Lung (tissue), 11 donors: ENCODE measurements at regions not wholly inside any gene's neighbourhood (a gene's known extent, or its start where the extent isn't known, plus 50 kb on each side); places are given as distances from the start of the nearest gene placed in this dataset.

Experiments
- ATAC-seq: fragments of 200-7000 bp; cut with Tn5 transposase; one replicate; pipeline ENCODE4 v1.9.1; 2020; ENCODE audit warnings: moderate number of reproducible peaks; ENCODE audit not compliant: insufficient read depth, low FRiP score
- DNase-seq, 3 donors: peaks; one replicate each; pipeline ENCODE4 v3.0.0-alpha.2; 2013 to 2017
- H3K27ac ChIP-seq, 2 donors: one replicate each; pipeline ENCODE4 v1.5.1; 2013; ENCODE audit warnings: mild to moderate bottlenecking in 2 of 2, moderate library complexity in 2 of 2, control low read depth in 1 of 2, inconsistent platforms in 1 of 2, low read depth in 1 of 2, low read length in 1 of 2
- H3K27me3 ChIP-seq, 3 donors: one replicate each; pipeline ENCODE4 v1.5.1; 2013; ENCODE audit warnings: low read length in 2 of 3; ENCODE audit not compliant: control insufficient read depth in 3 of 3, insufficient read depth in 3 of 3
- H3K36me3 ChIP-seq, 4 donors: one replicate each; pipeline ENCODE4 v1.5.1; 2013; ENCODE audit warnings: low read length in 4 of 4, mild to moderate bottlenecking in 1 of 4, moderate library complexity in 1 of 4; ENCODE audit not compliant: control insufficient read depth in 4 of 4, insufficient read depth in 4 of 4
- H3K4me1 ChIP-seq, 5 donors: one replicate each; pipeline ENCODE4 v1.5.1; 2013; ENCODE audit warnings: low read length in 5 of 5, mild to moderate bottlenecking in 2 of 5, moderate library complexity in 1 of 5; ENCODE audit not compliant: control insufficient read depth in 5 of 5, insufficient read depth in 5 of 5
- H3K4me3 ChIP-seq: one replicate; pipeline ENCODE4 v1.5.1; 2013; ENCODE audit warnings: mild to moderate bottlenecking, control low read depth, moderate library complexity
- H3K9ac ChIP-seq, 2 donors: one replicate each; pipeline ENCODE4 v1.5.1; 2013; ENCODE audit warnings: low read length in 2 of 2, control low read depth in 1 of 2; ENCODE audit not compliant: insufficient read depth in 1 of 2
- H3K9me3 ChIP-seq, 4 donors: one replicate each; pipeline ENCODE4 v1.5.1; 2013; ENCODE audit warnings: low read length in 3 of 4, mild to moderate bottlenecking in 1 of 4, moderate library complexity in 1 of 4; ENCODE audit not compliant: control insufficient read depth in 4 of 4, insufficient read depth in 3 of 4
- WGBS, 2 donors: extraction: QIAGEN DNeasy Blood & Tissue Kit; methylation state at CpG; one replicate each; pipeline ENCODE4 v1.1.7; 2013; 5-methylcytosine and 5-hydroxymethylcytosine counted together
- TF ChIP-seq, protein P1 (sequence below): IDR thresholded peaks from 2 replicates; pipeline ENCODE4 v1.5.1; 2012; ENCODE audit warnings: mild to moderate bottlenecking; ENCODE audit errors: control extremely low read depth, extremely low read depth
- donor health status: control.
- donor health status: control.
- donor health status: Bipolar disorder and iron deficiency.
- donor health status: healthy.
- donor health status: DM: yes; HTN: yes; CAD: no.

GRCh38 chr2:31813016-31813415 lies 197.8 kb downstream of the MEMO1 start:
- H3K9me3 ChIP-seq = peaks cover 0 to 1% (median 0%) of the 10 kb centered on the region in 4 donors
- ATAC-seq = no peak
- no peaks in the 10 kb centered on the region for H3K4me1 ChIP-seq
- H3K36me3 ChIP-seq = no peaks in the 10 kb centered on the region
- 76 to 86% methylated on average over 8 of the region's 8 CpGs for WGBS, 2 donors
- H3K9ac ChIP-seq = no peak overlapping the region
- no peak for DNase-seq
- H3K27me3 ChIP-seq = no peaks in the 10 kb centered on the region
- TF ChIP-seq, protein P1, sequence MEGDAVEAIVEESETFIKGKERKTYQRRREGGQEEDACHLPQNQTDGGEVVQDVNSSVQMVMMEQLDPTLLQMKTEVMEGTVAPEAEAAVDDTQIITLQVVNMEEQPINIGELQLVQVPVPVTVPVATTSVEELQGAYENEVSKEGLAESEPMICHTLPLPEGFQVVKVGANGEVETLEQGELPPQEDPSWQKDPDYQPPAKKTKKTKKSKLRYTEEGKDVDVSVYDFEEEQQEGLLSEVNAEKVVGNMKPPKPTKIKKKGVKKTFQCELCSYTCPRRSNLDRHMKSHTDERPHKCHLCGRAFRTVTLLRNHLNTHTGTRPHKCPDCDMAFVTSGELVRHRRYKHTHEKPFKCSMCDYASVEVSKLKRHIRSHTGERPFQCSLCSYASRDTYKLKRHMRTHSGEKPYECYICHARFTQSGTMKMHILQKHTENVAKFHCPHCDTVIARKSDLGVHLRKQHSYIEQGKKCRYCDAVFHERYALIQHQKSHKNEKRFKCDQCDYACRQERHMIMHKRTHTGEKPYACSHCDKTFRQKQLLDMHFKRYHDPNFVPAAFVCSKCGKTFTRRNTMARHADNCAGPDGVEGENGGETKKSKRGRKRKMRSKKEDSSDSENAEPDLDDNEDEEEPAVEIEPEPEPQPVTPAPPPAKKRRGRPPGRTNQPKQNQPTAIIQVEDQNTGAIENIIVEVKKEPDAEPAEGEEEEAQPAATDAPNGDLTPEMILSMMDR = no peak
- no peak overlapping the region for H3K4me3 ChIP-seq
- H3K27ac ChIP-seq = no peak overlapping the region

GRCh38 chr2:31812051-31812798 lies 198.6 kb downstream of the MEMO1 start:
- H3K27me3 ChIP-seq = no peaks in the 10 kb centered on the region
- DNase-seq (peak in 1 of 3 donors; percentile 2), ATAC-seq (no peak)
- H3K4me1 ChIP-seq = no peaks in the 10 kb centered on the region
- H3K9ac ChIP-seq = no peak overlapping the region
- WGBS, 2 donors = 21 to 60% methylated on average over 2 of the region's 2 CpGs
- TF ChIP-seq, protein P1 = no peak
- H3K4me3 ChIP-seq = no peak overlapping the region
- H3K27ac ChIP-seq = no peak overlapping the region
- H3K36me3 ChIP-seq = no peaks in the 10 kb centered on the region
- peaks cover 0 to 1% (median 0%) of the 10 kb centered on the region in 4 donors for H3K9me3 ChIP-seq

DNA sequence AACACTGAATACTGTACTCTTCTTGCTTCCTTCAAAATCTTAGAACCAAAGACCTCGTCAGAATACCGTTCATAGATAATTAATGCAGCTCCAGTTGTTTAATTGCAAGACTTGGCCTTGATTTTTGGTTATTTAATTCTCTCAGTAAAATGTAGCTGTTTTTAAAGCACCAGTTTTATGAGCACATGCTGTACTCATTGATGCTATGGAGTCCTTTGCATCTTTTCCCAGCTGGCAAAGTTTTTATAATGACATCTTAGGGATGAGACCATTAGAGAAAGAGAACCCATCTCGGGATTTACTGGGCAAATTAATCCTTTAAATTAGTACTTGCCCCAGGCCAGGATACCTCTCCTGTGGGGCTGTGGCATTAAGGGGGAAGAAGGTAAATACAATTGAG lies 199.3 kb downstream of the MEMO1 start:
- H3K4me1 ChIP-seq = no peaks in the 10 kb centered on the region
- H3K9ac ChIP-seq = no peak overlapping the region
- ATAC-seq (no peak), DNase-seq (no peak)
- no peak overlapping the region for H3K27ac ChIP-seq
- H3K36me3 ChIP-seq = no peaks in the 10 kb centered on the region
- TF ChIP-seq, protein P1 = no peak
- no peak overlapping the region for H3K4me3 ChIP-seq
- no peaks in the 10 kb centered on the region for H3K27me3 ChIP-seq
- peaks cover 0 to 1% (median 0%) of the 10 kb centered on the region in 4 donors for H3K9me3 ChIP-seq
- 91 to 95% methylated on average over 3 of the region's 3 CpGs for WGBS, 2 donors
